Iris pigment epithelial cell (primary cell): ENCODE measurements at regions not wholly inside any gene's neighbourhood (a gene's known extent, or its start where the extent isn't known, plus 50 kb on each side); places are given as distances from the start of the nearest gene placed in this dataset.
A peak's percentile ranks its signal among the peaks of the same experiment; 100 is the strongest.
"Not testable (repeated sequence)": the region's sequence is repeated elsewhere in the genome, so short reads cannot be mapped to it uniquely, and the experiment has no call there.

Experiments
- DNase-seq: peaks from one replicate; pipeline ENCODE4 v3.0.0-alpha.2; 2011; ENCODE audit warnings: low read depth

DNA sequence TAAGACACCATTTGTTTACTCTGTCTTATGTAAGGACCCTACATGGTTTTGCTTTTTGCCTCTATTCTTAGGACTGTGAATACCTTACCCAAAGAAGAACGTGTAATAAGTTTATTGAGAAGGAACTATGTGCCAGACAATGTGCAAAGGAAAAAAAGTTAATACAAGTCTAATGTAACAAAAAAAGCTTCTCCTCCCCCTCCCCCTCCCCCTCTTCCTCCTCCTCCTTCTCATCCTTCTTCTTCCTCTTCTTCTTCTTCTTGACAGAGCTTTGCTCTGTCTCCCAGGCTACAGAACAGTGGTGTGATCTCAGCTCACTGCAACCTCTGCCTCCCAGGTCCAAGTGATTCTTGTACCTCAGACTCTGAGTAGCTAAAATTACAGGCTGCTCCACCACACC lies 50.9 kb upstream of the MITF start:
- no peak for DNase-seq

DNA sequence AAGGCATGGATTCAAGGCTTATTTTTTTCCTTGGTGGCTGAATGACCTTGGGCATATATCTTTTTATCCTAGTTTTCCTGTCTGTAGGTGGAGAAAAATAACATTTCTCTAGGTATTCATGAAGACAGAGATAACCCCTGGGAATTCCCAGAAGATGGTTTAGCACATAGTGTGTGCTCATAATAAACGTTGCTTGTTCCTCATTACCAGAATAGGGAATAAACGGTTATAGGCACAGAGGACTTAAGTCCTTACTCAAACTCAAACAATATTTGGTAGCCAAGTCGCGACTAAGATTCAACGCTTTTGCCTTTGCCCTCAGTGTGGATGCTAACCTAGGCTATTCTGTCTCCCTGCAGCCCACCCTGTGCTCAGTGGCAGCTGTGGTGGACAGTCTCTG lies 51.6 kb upstream of the MITF start:
- DNase-seq, result no peak

DNA sequence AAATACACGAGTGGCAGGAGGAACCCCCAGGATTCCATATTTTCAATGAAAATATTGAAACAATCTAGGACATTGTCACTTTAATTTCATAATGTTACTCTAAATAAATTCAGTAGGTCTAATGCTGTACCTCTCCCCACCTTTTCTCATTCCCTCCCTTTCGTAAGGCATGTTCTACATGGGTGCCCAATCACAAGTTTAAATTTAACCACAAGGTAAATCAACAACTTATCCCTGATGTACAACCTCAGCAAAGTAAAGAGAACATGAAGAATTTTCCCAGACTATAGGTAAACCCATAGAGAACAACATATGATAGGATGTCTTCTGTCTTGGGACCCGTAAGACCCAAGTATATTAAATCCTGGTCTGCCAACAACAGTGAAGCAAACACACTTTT lies 53.2 kb upstream of the MITF start:
- DNase-seq, result no peak

DNA sequence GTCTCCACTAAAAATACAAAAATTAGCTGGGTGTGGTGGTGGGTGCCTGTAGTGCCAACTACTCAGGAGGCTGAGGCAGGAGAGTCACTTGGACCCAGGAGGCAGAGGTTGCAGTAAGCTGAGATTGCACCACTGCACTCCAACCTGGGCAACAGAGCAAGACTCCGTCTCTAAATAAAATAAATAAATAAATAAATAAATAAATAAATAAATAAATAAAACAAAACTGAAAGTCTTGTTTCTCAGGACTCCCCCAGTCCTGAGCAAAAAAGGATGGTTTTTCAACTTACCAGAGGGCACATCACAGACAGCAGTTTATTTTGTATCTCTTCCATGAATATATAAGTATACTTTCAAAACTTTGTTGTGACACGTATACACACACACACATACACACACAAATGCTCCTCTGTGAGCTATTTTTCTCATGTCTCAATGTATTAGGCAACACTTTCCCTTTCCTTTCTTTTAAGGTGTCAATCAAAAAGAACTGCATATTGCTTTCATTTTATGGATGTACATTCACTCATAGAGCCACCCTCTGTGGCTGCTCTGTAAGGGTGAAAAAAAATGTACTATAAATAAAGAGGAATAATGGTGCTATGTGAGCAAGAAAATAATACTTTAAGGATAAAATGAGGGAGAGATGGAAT lies 54.8 kb upstream of the MITF start:
- DNase-seq, result peak; percentile 21

- DNase-seq, result no peak
Measured at GRCh38 chr3:69683082-69683806, 56.0 kb upstream of the MITF start.

DNA sequence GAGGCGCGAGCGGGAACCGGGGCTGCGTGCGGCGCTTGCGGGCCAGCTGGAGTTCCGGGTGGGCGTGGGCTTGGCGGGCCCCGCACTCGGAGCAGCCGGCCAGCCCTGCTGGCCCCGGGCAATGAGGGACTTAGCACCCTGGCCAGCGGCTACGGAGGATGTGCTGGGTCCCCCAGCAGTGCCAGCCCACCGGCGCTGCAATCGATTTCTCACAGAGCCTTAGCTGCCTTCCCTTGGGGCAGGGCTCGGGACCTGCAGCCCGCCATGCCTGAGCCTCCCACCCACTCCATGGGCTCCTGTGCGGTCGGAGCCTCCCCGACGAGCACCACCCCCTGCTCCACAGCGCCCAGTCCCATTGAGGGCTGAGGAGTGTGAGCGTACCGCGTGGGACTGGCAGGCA lies 61.8 kb upstream of the MITF start:
- not testable (repeated sequence) for DNase-seq

- DNase-seq, result no peak
Measured at GRCh38 chr3:69675786-69676530, 63.3 kb upstream of the MITF start.

- DNase-seq, result no peak
Measured at GRCh38 chr3:69674752-69675151, 64.5 kb upstream of the MITF start.

DNA sequence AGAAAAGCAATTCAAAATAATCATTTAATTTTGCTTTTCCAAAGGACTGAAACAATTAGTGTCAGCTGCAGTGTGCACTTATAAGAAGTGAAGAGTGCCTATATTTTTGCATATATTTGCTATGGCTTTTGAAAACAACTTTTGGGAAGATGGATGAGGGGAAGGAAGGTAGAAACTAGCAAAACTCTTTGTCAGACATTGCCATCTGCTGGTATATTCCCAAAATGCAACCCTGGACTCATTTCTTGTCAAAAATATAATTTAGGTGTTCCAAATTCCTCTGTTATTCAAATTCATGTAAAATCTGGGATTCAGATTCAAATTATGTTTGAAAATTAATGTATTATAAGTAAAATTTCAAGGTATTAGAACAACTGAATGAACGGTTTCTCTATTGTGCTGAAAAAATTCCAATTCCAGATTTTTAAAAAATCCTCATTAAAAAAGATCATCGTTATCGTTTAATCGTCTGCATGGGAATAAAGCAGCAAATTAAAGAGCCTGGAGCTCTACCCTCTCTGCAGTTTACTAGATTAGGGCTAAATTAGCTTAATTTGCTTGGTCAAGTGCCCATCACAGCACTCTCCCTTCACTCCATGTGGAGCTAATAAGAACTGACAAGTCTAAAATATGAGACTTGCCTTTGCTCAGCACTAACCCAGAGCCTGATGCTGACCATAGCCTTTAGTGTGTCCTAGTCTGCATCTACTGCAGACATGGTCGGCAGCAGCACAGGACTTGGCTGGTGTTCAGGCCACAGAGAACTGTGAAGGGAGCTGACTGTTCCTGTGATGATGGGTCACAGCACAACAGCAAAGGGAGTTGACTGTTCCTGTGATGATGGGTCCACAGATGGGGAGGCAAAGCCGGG lies 67.9 kb upstream of the MITF start:
- peak; percentile 37 for DNase-seq

GRCh38 chr3:69669070-69669469 lies 70.2 kb upstream of the MITF start:
- DNase-seq, result no peak

DNA sequence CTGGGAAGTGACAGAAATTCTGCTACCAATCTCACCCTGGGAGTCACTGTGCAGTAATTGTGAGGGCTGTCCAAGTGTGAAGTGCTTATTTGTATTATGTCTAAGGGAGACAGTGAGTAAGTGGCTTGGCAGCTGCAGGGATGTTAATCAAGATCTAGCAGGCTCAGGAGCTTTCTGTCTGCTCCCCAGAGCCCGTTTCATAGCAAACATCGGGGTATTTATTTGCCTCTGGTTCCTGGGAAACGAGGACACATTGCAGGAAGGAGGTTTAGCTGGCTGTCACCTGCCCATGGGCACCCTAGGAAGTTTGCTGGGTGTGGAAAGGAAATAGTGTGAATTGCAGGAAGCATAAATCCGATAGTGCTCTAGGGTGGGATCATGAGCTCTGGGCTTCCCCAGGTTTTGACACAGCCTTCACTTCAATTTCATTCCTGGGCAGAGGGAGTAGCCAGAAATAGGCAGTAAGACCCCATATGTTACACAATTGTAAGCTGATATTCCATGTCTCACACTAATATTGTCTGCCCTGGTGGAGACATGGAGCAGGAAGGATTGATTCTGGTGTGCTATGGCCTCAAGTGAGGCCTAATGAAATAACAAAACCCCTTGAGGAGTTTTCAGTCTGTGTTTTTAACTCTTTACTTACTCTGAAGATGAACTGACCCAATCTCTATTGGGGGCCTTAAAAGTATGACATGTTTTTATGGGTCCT lies 74.1 kb upstream of the MITF start:
- DNase-seq, result peak; percentile 79

DNA sequence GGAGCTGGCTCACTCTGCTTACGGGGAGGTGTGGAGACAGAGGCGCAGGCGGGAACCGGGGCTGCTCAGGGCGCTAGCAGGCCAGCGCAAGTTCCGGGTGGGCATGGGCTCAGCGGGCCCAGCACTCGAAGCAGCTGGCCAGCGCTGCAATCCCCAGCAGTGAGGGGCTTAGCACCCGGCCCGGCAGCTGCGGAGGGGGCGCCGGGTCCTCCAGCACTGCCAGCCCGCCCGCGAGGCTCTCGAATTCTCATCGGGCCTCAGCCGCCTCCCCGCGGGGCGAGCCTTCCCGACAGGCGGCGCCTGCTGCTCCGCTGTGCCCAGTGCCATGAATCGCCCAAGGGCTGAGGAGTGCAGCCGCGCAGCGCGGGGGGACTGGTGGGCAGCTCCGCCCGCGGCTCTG lies 78.6 kb upstream of the MITF start:
- no peak for DNase-seq

DNA sequence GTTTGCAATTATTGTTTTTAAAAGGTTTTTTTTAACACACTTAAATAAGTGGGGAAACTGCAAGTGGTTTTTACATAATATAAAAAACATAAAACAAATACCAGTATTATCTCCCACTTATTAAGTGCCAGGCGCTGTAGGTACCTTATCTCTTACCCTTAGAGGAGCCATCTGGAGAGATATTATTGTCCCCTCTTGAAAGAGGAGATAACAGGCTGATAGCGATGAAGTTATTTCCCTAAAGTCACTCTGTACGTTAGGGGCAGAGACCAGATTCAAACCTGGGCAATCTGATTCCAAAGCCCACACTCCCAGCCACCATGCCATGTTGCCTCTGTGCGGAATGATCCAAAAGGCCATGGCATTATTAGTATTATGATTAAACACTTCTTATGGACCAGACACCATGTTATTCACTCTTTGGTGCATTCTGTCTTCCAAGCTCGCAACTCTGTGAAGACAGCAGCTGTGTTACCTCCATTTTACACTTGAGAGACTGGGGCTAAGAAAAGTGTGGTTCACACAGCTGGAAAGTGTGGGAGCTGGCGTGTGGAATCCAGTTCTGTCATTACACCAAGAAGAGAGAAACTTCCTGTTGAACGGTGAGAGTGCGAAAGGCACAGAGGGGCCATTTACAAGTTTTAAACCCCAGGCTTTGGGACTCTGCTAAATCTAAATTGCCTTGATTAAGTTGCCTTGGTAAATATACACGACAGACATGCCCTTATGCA lies 79.9 kb upstream of the MITF start:
- no peak for DNase-seq

GRCh38 chr3:69658514-69659140 lies 80.6 kb upstream of the MITF start:
- no peak for DNase-seq

DNA sequence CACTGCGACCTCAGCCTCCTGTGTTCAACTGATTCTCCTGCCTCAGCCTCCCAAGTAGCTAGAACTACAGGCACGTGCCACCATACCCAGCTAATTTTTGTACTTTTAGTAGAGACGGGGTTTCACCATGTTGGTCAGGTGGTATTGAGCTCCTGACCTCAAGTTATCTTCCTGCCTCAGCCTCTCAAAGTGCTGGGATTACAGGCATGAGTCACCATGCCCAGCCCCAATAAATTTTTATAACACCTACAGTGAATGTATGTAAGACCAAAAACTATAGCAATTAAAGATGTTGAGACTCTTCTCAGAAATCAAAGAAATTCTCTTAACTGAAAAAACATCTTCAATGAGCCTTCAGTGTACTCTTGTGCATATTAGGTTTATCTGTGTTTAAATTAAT lies 82.2 kb upstream of the MITF start:
- not testable (repeated sequence) for DNase-seq

GRCh38 chr3:69651765-69652164 lies 87.5 kb upstream of the MITF start:
- no peak for DNase-seq

- DNase-seq, result peak; percentile 65
Measured at GRCh38 chr3:69650066-69650419, 89.2 kb upstream of the MITF start.

DNA sequence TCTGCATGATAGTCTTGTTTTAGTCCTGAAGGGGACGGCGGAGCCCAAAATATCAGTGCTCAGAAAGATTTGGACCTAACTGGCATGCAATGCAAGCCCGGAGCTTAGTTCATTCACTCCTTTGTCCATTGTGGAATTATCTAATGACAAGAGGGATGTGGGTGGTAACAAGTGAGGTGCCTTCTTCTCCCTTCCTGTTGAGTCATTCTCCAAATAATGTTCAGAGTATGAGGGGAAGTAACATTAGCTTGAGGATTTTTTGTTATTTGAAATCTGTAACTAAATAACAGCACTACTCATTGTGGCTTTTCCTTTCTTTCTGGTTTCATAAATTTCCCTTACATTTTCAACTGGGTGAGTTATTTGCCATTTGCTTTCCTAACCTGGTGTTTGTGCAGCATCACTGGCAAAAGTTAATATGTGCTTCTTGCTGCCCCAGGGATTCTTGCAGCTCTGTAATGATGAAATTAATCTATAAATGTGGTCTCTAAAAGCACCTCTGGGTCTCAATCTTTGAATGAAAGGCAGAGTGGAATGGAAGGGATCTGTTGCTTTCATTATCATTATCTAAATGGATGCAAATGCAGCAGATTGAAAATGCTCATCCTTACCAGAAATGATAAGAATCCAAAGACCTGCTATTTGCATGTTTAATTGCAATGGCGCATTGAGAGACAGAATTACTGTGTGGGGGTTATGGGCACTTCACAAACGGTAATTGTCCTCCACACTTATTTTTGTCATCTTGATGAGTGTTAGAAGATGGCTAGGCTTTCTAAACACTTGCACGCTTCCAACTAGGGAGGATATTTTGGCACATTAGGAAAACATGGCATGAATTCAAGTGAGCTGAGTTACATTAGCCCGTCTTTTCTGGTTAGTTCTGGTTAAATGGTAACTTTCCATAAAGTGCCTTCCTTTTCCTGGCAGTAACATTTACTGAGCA lies 89.9 kb upstream of the MITF start:
- peak; percentile 38 for DNase-seq

DNA sequence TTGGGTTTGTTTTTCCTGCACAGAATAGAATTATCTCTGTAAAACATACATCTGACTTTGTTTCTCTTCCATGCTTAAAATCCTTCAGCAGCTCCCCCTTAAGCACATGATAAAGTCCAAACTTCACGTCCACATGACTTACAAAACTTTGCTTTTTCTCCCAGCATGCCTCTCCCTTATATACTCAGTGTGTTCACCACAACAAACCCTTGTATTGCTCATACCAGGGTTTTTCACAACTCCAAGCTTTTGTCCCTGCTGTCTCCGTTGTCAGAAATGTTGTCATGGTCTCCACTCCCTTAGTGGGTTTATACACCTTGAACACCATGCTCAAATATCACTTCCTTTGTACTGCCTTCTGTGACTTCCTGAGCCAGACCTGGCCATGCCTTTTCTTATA lies 91.1 kb upstream of the MITF start:
- DNase-seq, result no peak
